ENCODE measurements at regions not wholly inside any gene's neighbourhood (a gene's known extent, or its start where the extent isn't known, plus 50 kb on each side); places are given as distances from the start of the nearest gene placed in this dataset.

DNA sequence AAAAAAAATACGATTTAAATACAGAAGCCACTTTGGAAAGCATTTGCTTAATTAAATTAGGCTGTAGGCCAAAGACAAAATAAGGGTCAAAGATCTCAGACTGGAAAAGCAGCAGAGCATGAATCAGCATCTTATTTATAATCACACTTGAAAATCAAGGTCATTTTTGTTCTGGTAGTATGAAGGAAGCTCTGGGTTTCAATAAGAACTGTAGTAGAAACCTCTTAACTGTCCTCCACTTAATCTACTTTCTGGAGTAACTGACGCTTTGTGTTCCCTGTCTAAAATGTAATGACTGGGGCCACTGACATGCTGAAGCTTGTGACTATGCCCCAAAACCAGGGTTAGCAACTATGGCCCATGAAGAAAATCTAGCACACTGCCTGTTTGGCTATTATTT is 450.7 kb upstream of the ZP4 start:
- H3K27ac ChIP-seq: no peak overlapping the region
- ChIA-PET CTCF (no interaction called here), POLR2A (no interaction called here)
- DNase-seq (ENCODE audit: low read depth in 1 of 2, low spot score in 1 of 2) (no peak), ATAC-seq (no peak), FAIRE-seq (no peak)
- H3K4me2 ChIP-seq: no peak overlapping the region
- WGBS (ENCODE audit: missing lambda C conversion rate): 23% methylated on average over 2 of the region's 2 CpGs
- TF ChIP-seq REST (IDR thresholded peaks at IDR 0.05) (no peak), SMC3 (IDR thresholded peaks at IDR 0.05) (no peak), POLR2A (IDR thresholded peaks at IDR 0.05; ENCODE audit: low read length) (no peak), HES2 (IDR thresholded peaks at IDR 0.05) (no peak), FOSL2 (IDR thresholded peaks at IDR 0.05) (no peak), FOSL2 (CRISPR knock-in tag; IDR thresholded peaks at IDR 0.05) (no peak)
- TF ChIP-seq, protein P1, sequence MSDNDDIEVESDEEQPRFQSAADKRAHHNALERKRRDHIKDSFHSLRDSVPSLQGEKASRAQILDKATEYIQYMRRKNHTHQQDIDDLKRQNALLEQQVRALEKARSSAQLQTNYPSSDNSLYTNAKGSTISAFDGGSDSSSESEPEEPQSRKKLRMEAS (IDR thresholded peaks at IDR 0.05): no peak
- H3K4me1 ChIP-seq: no peaks in the 10 kb centered on the region
- no peaks in the 10 kb centered on the region for H3K9me3 ChIP-seq
- H3K4me3 ChIP-seq: no peak overlapping the region

- DNase-seq (ENCODE audit: low read depth in 1 of 2, low spot score in 1 of 2) (no peak), ATAC-seq (no peak), FAIRE-seq (no peak)
- WGBS (ENCODE audit: missing lambda C conversion rate): 10% methylated on average over 7 of the region's 7 CpGs
- ChIA-PET POLR2A (no interaction called here), CTCF (interaction anchor here (0.6 kb wide), 1 partner anchor 42 kb away, joined by 3 read pairs; no protein-coding TSS in a partner anchor)
- TF ChIP-seq SREBF2 (IDR thresholded peaks at IDR 0.05): no peak
- no peak for TF ChIP-seq TP53 (CRISPR knock-in tag; IDR thresholded peaks at IDR 0.05)
- no peak for TF ChIP-seq FOSL2 (IDR thresholded peaks at IDR 0.05)
- TF ChIP-seq FOSL2 (CRISPR knock-in tag; IDR thresholded peaks at IDR 0.05): no peak
- no peak for TF ChIP-seq ZC3H11A (IDR thresholded peaks at IDR 0.05)
- no peak for TF ChIP-seq RCOR1 (IDR thresholded peaks at IDR 0.05; ENCODE audit: low read depth, low read length)
- no peak for TF ChIP-seq GATA3 (IDR thresholded peaks at IDR 0.05; ENCODE audit: borderline replicate concordance)
- no peak for TF ChIP-seq EHMT2 (IDR thresholded peaks at IDR 0.05; ENCODE audit: low read depth)
- TF ChIP-seq MYC (IDR thresholded peaks at IDR 0.05; ENCODE audit: borderline replicate concordance, low read length): no peak
- Histone ChIP-seq H3K27ac (no peak overlapping the region), H3K4me3 (no peak overlapping the region), H3K9me3 (no peaks in the 10 kb centered on the region), H3K4me1 (no peaks in the 10 kb centered on the region), H3K4me2 (no peak overlapping the region)
Measured at GRCh38 chr1:238340989-238341388, 450.3 kb upstream of the ZP4 start.

- TF ChIP-seq RAD21 (conservative IDR thresholded peaks at IDR 0.05 in 1 of 2, IDR thresholded peaks at IDR 0.05 in 1 of 2): no peak
- TF ChIP-seq RFX5 (IDR thresholded peaks at IDR 0.05): no peak
- TF ChIP-seq BCL3 (IDR thresholded peaks at IDR 0.05): no peak
- no peak for TF ChIP-seq ZFP36 (IDR thresholded peaks at IDR 0.05; ENCODE audit: borderline replicate concordance, partially characterized antibody)
- no peak for TF ChIP-seq JUNB (IDR thresholded peaks at IDR 0.05)
- TF ChIP-seq ELK1 (IDR thresholded peaks at IDR 0.05; ENCODE audit: low read depth, low read length): no peak
- TF ChIP-seq NR3C1 (IDR thresholded peaks at IDR 0.05): no peak
- TF ChIP-seq E2F6 (IDR thresholded peaks at IDR 0.05; ENCODE audit: borderline replicate concordance, low read depth): no peak
- TF ChIP-seq HOXB13 (CRISPR knock-in tag; IDR thresholded peaks at IDR 0.05; ENCODE audit: low read depth): no peak
- TF ChIP-seq HOXA7 (CRISPR knock-in tag; IDR thresholded peaks at IDR 0.05): no peak
- TF ChIP-seq, protein P1 (IDR thresholded peaks at IDR 0.05): no peak
- no peak for TF ChIP-seq SREBF2 (IDR thresholded peaks at IDR 0.05)
- TF ChIP-seq CHD4 (IDR thresholded peaks at IDR 0.05; ENCODE audit: borderline replicate concordance): no peak
- TF ChIP-seq TFCP2L1 (CRISPR knock-in tag; IDR thresholded peaks at IDR 0.05): no peak
Measured at GRCh38 chr1:238336531-238336930, 445.8 kb upstream of the ZP4 start.

More at GRCh38 chr1:238336531-238336930, 445.8 kb upstream of the ZP4 start:
- 36% methylated on average over 7 of the region's 7 CpGs for WGBS (ENCODE audit: missing lambda C conversion rate)
- no peak for DNase-seq (ENCODE audit: low read depth in 1 of 2, low spot score in 1 of 2)
- H3K4me3 ChIP-seq: no peak overlapping the region
- ATAC-seq: no peak
- H3K4me2 ChIP-seq: no peak overlapping the region
- FAIRE-seq: no peak
- ChIA-PET CTCF (no interaction called here), POLR2A (no interaction called here)
- no peaks in the 10 kb centered on the region for H3K9me3 ChIP-seq
- no peak overlapping the region for H3K27ac ChIP-seq
- H3K4me1 ChIP-seq: no peaks in the 10 kb centered on the region
